Heart left ventricle (tissue), 16 donors: ENCODE measurements at regions not wholly inside any gene's neighbourhood (a gene's known extent, or its start where the extent isn't known, plus 50 kb on each side); places are given as distances from the start of the nearest gene placed in this dataset.
A peak's percentile ranks its signal among the peaks of the same experiment; 100 is the strongest.

Experiments
- ATAC-seq, 4 donors: fragments of 200-7000 bp; cut with Tn5 transposase; one replicate each; pipeline ENCODE4 v1.9.1; 2020 to 2022; ENCODE audit warnings: moderate library complexity in 4 of 4, mild to moderate bottlenecking in 3 of 4, moderate number of reproducible peaks in 1 of 4
- DNase-seq, 5 donors: peaks; one replicate each; pipeline ENCODE4 v3.0.0-alpha.2; 2020
- H3K27ac ChIP-seq, 12 donors: fragments of 200-600 bp; sonication (generic) in 4 of 12; one replicate each; pipeline versions ENCODE4 v1.5.0 to v1.8.0; 2016 to 2022; ENCODE audit warnings: mild to moderate bottlenecking in 2 of 12
- H3K27me3 ChIP-seq, 9 donors: fragments of 200-600 bp; sonication (generic) in 2 of 9; one replicate each; pipeline versions ENCODE4 v1.5.1 to v1.8.0; 2016 to 2022; ENCODE audit warnings: mild to moderate bottlenecking in 3 of 9
- H3K36me3 ChIP-seq, 9 donors: fragments of 200-600 bp; sonication (generic) in 2 of 9; one replicate each; pipeline versions ENCODE4 v1.5.0 to v1.8.0; 2018 to 2022; ENCODE audit warnings: mild to moderate bottlenecking in 2 of 9
- H3K4me1 ChIP-seq, 12 donors: fragments of 200-600 bp; sonication (generic) in 4 of 12; one replicate each; pipeline versions ENCODE4 v1.5.0 to v1.8.0; 2016 to 2022; ENCODE audit warnings: mild to moderate bottlenecking in 3 of 12
- H3K4me3 ChIP-seq, 12 donors: fragments of 200-600 bp; sonication (generic) in 4 of 12; one replicate each; pipeline versions ENCODE4 v1.5.0 to v1.8.0; 2017 to 2022; ENCODE audit warnings: mild to moderate bottlenecking in 9 of 12, moderate library complexity in 4 of 12
- H3K9me3 ChIP-seq, 12 donors: fragments of 200-600 bp; sonication (generic) in 4 of 12; one replicate each; pipeline versions ENCODE4 v1.5.0 to v1.8.0; 2016 to 2022; ENCODE audit warnings: mild to moderate bottlenecking in 1 of 12
- POLR2A ChIP-seq, 2 donors: fragments of 450-650 bp; IDR thresholded peaks; one replicate each; pipeline ENCODE4 v1.6.1; 2017; ENCODE audit warnings: antibody characterized with exemption in 2 of 2, mild to moderate bottlenecking in 2 of 2, moderate library complexity in 2 of 2
- WGBS, 4 donors: extraction: QIAGEN DNeasy Blood & Tissue Kit in 2 of 4; methylation state at CpG; one replicate each; pipeline versions ENCODE4 v1.1.5 to v1.1.7; 2013 to 2018; 5-methylcytosine and 5-hydroxymethylcytosine counted together
- intact Hi-C, 10 donors: fragments of 100-400 bp; cut with DNase I; formaldehyde crosslinking; loops; one replicate each; pipeline versions ENCODE4 v1.11.1 to v1.14.2; 2022
- TF ChIP-seq, protein P1 (sequence below), 12 donors: fragments of 200-600 bp; sonication (generic) in 4 of 12; IDR thresholded peaks; one replicate each; pipeline versions ENCODE4 v1.5.0 to v1.8.0; 2018 to 2022; ENCODE audit warnings: antibody characterized with exemption in 12 of 12, mild to moderate bottlenecking in 5 of 12
- donor health status: ischemic (EF 13 %, LVEDD 7.1; RV severe dilation, severe dysfunction).
- donor health status: healthy with polysubstance abuse.
- donor health status: DM: no; HTN: yes; CAD: no.
- donor health status: DM: no; HTN: no; CAD: no.
- donor health status: ischemic (EF 25% LVEDD 6.9; RV normal size, moderate dysfunction).
- donor health status: ischemic (EF 25% LVEDD 5.7; RV mildly dilated, moderate dysfunction).
- donor health status: healthy.
- donor health status: DM: yes; HTN: yes; CAD: no.
- donor health status: ischemic (EF 35%, LVEDD 5.7; RV mildly dilated, moderate dysfunction).
- donor health status: nonischemic (EF 11% LVEDD 7.7; RV severe dilation, severe dysfunction).
- donor health status: DM: yes; HTN: yes; CAD: no.
- donor health status: PGD.
- donor health status: ischemic (EF 29% LVEDD 5.4; RV normal size, mild dysfunction).
- donor health status: nonischemic (EF 23%, LVEDD 6.1; RV moderate dilation, normal function).

DNA sequence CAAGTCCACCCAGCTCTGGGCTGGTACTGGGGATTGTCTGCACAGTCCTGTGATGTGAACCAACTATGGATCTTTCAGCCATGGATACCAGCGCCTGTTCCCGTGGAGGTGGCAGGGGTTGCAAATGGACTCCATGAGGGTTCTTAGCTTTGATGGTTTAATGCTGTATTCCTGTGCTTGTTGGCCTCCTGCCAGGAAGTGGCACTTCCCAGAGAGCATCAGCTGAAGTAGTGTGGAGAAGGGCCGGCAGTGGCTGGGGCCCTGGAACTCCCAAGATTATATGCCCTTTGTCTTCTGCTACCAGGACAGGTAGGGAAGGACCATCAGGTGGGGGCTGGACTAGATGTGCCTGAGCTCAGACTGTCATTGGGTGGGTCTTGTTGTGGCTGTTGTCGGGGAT, 1104.8 kb upstream of the COX7C start:
- WGBS, 4 donors, result 84 to 97% (median 85%) methylated on average over 3 to 4 of the region's 4 CpGs
- no peaks in the 10 kb centered on the region for H3K4me1 ChIP-seq
- ATAC-seq (no peak), DNase-seq (peak in 1 of 5 donors; percentile 20)
- intact Hi-C loops, result no loop called here
- no peak for TF ChIP-seq POLR2A (IDR thresholded peaks at IDR 0.05)
- TF ChIP-seq, protein P1, sequence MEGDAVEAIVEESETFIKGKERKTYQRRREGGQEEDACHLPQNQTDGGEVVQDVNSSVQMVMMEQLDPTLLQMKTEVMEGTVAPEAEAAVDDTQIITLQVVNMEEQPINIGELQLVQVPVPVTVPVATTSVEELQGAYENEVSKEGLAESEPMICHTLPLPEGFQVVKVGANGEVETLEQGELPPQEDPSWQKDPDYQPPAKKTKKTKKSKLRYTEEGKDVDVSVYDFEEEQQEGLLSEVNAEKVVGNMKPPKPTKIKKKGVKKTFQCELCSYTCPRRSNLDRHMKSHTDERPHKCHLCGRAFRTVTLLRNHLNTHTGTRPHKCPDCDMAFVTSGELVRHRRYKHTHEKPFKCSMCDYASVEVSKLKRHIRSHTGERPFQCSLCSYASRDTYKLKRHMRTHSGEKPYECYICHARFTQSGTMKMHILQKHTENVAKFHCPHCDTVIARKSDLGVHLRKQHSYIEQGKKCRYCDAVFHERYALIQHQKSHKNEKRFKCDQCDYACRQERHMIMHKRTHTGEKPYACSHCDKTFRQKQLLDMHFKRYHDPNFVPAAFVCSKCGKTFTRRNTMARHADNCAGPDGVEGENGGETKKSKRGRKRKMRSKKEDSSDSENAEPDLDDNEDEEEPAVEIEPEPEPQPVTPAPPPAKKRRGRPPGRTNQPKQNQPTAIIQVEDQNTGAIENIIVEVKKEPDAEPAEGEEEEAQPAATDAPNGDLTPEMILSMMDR (IDR thresholded peaks at IDR 0.05), result no peak
- no peak overlapping the region for H3K4me3 ChIP-seq
- no peaks in the 10 kb centered on the region for H3K36me3 ChIP-seq
- no peak overlapping the region for H3K27ac ChIP-seq
- peaks cover 0 to 13% (median 0%) of the 10 kb centered on the region in 12 donors for H3K9me3 ChIP-seq
- no peaks in the 10 kb centered on the region for H3K27me3 ChIP-seq

DNA sequence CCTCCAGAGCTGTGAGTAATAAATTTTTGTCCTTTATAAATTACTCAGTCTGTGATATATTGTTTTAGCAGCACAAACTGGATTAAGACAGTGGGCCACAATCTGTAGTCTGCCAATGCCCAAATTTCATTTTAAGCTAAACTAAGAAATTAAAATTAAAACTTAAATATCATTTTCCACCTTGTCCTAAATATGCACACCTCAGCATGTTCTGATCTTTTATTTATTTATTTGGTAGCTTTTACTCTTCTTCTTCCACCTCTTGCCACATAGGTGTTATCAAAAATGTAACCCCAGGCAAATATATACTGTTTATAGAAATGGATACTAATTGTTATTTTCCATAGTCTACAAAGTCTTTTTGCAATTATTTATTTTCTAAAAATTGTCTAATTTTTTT, 1102.2 kb upstream of the COX7C start:
- TF ChIP-seq POLR2A (IDR thresholded peaks at IDR 0.05), result no peak
- TF ChIP-seq, protein P1 (IDR thresholded peaks at IDR 0.05), result no peak
- Histone ChIP-seq H3K27ac (no peak overlapping the region), H3K4me3 (no peak overlapping the region), H3K9me3 (peaks cover 0 to 4% (median 0%) of the 10 kb centered on the region in 12 donors), H3K36me3 (no peaks in the 10 kb centered on the region), H3K27me3 (no peaks in the 10 kb centered on the region), H3K4me1 (no peaks in the 10 kb centered on the region)
- intact Hi-C loops, result no loop called here
- no peak for DNase-seq
- no peak for ATAC-seq

DNA sequence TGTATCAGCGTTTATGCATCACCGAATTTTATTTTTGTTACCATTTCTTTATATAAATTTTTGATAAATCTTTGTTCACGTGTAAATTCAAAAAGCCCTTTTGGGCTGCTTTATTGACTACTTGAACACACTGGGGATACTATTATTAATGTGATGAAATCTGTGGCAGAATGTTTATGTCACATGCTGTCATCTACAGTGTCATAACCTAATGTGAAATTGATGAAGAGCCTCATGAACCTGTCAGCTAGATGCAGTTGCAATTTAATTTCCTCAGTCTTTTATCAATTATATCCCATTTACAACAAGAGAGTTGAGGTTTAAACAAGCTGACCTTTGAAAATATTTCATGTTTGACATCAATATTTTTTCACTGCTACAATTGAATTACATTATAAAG, 1100.4 kb upstream of the COX7C start:
- DNase-seq (no peak), ATAC-seq (no peak)
- intact Hi-C loops, result no loop called here
- WGBS, 4 donors, result 74 to 85% (median 81%) methylated on average over 3 of the region's 3 CpGs
- no peaks in the 10 kb centered on the region for H3K27me3 ChIP-seq
- no peak for TF ChIP-seq POLR2A (IDR thresholded peaks at IDR 0.05)
- TF ChIP-seq, protein P1 (IDR thresholded peaks at IDR 0.05), result no peak
- no peak overlapping the region for H3K27ac ChIP-seq
- H3K4me1 ChIP-seq, result no peaks in the 10 kb centered on the region
- no peaks in the 10 kb centered on the region for H3K9me3 ChIP-seq
- H3K4me3 ChIP-seq, result no peak overlapping the region
- H3K36me3 ChIP-seq, result no peaks in the 10 kb centered on the region

DNA sequence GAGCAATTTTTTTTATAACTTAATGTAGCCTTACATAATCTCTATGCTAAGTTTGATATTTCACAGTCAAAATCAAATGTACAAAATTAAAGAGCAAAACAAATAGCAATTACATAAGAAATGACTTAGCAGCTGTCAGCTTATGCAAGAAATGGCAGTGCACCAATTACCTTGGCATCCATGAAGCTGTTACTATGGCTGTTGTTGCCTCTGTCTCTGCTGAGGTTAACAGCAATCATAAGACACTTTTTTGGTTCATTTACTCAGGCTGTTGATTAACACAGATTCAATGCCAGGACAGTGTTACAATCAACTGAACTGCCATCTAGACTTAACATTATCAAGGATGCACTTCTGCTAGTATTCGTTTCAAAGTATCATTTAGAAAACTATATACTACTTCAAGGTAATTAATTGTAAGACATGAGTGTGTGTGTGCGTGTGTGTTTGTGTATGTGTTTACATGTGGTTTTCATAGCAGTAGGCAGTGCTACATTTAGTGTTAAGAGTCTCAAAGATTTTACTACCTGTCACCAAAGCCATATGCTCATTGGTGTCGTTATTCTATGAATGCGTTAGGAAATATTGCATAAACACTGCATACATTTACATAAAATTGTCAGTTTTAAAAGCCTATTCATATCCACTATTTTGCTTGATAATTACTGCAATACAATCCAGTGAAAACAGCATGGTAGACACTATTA, 1084.2 kb upstream of the COX7C start:
- ATAC-seq, result no peak
- no peaks in the 10 kb centered on the region for H3K36me3 ChIP-seq
- intact Hi-C loops, result no loop called here

More for the DNA sequence above, 1084.2 kb upstream of the COX7C start:
- H3K27ac ChIP-seq, result no peak overlapping the region
- no peaks in the 10 kb centered on the region for H3K4me1 ChIP-seq
- no peaks in the 10 kb centered on the region for H3K9me3 ChIP-seq
- DNase-seq, result no peak
- 77 to 85% (median 81%) methylated on average over 4 of the region's 4 CpGs for WGBS, 4 donors
- H3K27me3 ChIP-seq, result no peaks in the 10 kb centered on the region
- no peak overlapping the region for H3K4me3 ChIP-seq
- TF ChIP-seq, protein P1 (IDR thresholded peaks at IDR 0.05), result no peak
- TF ChIP-seq POLR2A (IDR thresholded peaks at IDR 0.05), result no peak
